Upper lobe of left lung (tissue), 6 donors: ENCODE measurements at regions not wholly inside any gene's neighbourhood (a gene's known extent, or its start where the extent isn't known, plus 50 kb on each side); places are given as distances from the start of the nearest gene placed in this dataset.
A peak's percentile ranks its signal among the peaks of the same experiment; 100 is the strongest.

Experiments
- ATAC-seq, 2 donors: fragments of 200-7000 bp; cut with Tn5 transposase; one replicate each; pipeline ENCODE4 v1.9.1; 2022; ENCODE audit warnings: mild to moderate bottlenecking in 2 of 2, moderate library complexity in 2 of 2; ENCODE audit not compliant: low FRiP score in 2 of 2
- DNase-seq, 2 donors: peaks; one replicate each; pipeline ENCODE4 v3.0.0-alpha.2; 2019 to 2020
- H3K27ac ChIP-seq, 4 donors: fragments of 200-600 bp; sonication (generic); one replicate each; pipeline ENCODE4 v1.5.1; 2016 to 2019
- H3K27me3 ChIP-seq, 4 donors: fragments of 200-600 bp; sonication (generic); one replicate each; pipeline ENCODE4 v1.5.1; 2017 to 2019
- H3K36me3 ChIP-seq, 4 donors: fragments of 200-600 bp; sonication (generic); one replicate each; pipeline ENCODE4 v1.5.1; 2016 to 2019
- H3K4me1 ChIP-seq, 4 donors: fragments of 200-600 bp; sonication (generic); one replicate each; pipeline ENCODE4 v1.5.1; 2018 to 2019
- H3K4me3 ChIP-seq, 4 donors: fragments of 200-600 bp; sonication (generic); one replicate each; pipeline ENCODE4 v1.5.1; 2017 to 2019; ENCODE audit warnings: mild to moderate bottlenecking in 2 of 4, moderate library complexity in 1 of 4
- H3K9me3 ChIP-seq, 4 donors: fragments of 200-600 bp; sonication (generic); one replicate each; pipeline ENCODE4 v1.5.1; 2018 to 2019
- EP300 ChIP-seq, 4 donors: sonication (generic); formaldehyde crosslinking; IDR thresholded peaks; one replicate each; pipeline ENCODE4 v1.5.1; 2017; ENCODE audit warnings: antibody characterized with exemption in 4 of 4, control low read depth in 2 of 4
- POLR2A ChIP-seq, 4 donors: fragments of 450-650 bp; IDR thresholded peaks; one replicate each; pipeline ENCODE4 v1.5.1; 2016 to 2017; ENCODE audit warnings: antibody characterized with exemption in 4 of 4, mild to moderate bottlenecking in 2 of 4
- POLR2AphosphoS5 ChIP-seq, 2 donors: sonication (generic); formaldehyde crosslinking; IDR thresholded peaks; one replicate each; pipeline ENCODE4 v1.5.1; 2017; ENCODE audit warnings: antibody characterized with exemption in 2 of 2
- WGBS, 2 donors: methylation state at CpG; one replicate each; pipeline ENCODE4 v1.1.5; 2017 to 2018; 5-methylcytosine and 5-hydroxymethylcytosine counted together
- TF ChIP-seq, protein P1 (sequence below), 6 experiments: fragments of 450-650 bp in 4 of 6; fragments of 200-600 bp in 2 of 6; sonication (generic) in 2 of 6; IDR thresholded peaks; one replicate each; pipeline ENCODE4 v1.5.1; 2016 to 2019; ENCODE audit warnings: antibody characterized with exemption in 6 of 6
- donor health status: DM: no; HTN: no; CAD: no; lungs with moderate emphysema.
- donor health status: DM: no; HTN: yes; CAD: no; lungs with severe emphysema.

DNA sequence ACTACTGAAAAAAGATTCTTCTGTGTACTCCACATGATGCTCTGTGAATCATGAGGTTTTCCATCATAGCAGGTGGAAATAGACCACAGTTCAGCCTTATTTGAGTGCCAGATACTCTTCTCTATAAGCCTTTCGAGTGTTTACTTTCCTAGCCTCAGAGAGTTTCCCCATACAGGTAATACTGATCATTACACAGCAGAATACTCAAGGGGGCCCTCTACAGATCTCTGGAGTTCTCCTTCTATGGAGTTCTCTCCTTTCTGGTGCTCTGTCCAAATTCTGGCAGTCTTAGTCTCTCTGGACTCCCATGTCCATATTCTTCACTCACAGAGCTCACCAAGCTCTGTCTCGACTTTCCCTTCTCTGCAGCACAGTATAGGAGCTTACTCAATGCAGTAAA is 175.7 kb upstream of the CARD18 start:
- H3K27ac ChIP-seq, result no peak overlapping the region
- no peaks in the 10 kb centered on the region for H3K36me3 ChIP-seq
- no peaks in the 10 kb centered on the region for H3K9me3 ChIP-seq
- no peaks in the 10 kb centered on the region for H3K4me1 ChIP-seq
- no peak for ATAC-seq
- TF ChIP-seq EP300 (IDR thresholded peaks at IDR 0.05), result no peak
- no peak for TF ChIP-seq POLR2AphosphoS5 (IDR thresholded peaks at IDR 0.05)
- TF ChIP-seq, protein P1, sequence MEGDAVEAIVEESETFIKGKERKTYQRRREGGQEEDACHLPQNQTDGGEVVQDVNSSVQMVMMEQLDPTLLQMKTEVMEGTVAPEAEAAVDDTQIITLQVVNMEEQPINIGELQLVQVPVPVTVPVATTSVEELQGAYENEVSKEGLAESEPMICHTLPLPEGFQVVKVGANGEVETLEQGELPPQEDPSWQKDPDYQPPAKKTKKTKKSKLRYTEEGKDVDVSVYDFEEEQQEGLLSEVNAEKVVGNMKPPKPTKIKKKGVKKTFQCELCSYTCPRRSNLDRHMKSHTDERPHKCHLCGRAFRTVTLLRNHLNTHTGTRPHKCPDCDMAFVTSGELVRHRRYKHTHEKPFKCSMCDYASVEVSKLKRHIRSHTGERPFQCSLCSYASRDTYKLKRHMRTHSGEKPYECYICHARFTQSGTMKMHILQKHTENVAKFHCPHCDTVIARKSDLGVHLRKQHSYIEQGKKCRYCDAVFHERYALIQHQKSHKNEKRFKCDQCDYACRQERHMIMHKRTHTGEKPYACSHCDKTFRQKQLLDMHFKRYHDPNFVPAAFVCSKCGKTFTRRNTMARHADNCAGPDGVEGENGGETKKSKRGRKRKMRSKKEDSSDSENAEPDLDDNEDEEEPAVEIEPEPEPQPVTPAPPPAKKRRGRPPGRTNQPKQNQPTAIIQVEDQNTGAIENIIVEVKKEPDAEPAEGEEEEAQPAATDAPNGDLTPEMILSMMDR (IDR thresholded peaks at IDR 0.05), result peak in 1 of 6 experiments; percentile 5
- TF ChIP-seq POLR2A (IDR thresholded peaks at IDR 0.05), result no peak
- no peak overlapping the region for H3K4me3 ChIP-seq
- 72 to 90% methylated on average over 2 of the region's 2 CpGs for WGBS, 2 donors
- DNase-seq, result no peak
- H3K27me3 ChIP-seq, result no peaks in the 10 kb centered on the region

DNA sequence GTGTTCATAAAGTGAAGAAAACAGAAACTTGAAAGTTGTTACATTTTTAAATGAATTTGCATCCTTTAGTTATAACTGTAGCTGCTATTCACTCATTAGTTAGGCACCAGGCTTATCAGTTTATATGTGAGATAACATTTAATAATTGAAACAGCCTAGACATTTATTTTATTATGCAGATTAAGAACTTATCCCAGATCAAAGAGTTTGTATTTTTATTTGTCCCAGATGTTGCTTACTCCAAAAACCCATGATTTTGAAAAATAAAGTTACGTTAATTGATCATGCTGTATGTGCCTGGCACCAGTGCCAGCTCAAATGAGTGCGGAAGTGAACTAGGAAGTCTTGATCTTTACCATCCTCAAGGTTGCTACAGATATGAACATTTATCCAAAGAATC is 172.7 kb upstream of the CARD18 start:
- Histone ChIP-seq H3K4me3 (no peak overlapping the region), H3K4me1 (no peaks in the 10 kb centered on the region), H3K27me3 (no peaks in the 10 kb centered on the region), H3K9me3 (no peaks in the 10 kb centered on the region), H3K36me3 (no peaks in the 10 kb centered on the region), H3K27ac (no peak overlapping the region)
- 82 to 97% methylated on average over 2 of the region's 2 CpGs for WGBS, 2 donors
- ATAC-seq (no peak), DNase-seq (no peak)
- no peak for TF ChIP-seq POLR2AphosphoS5 (IDR thresholded peaks at IDR 0.05)
- no peak for TF ChIP-seq POLR2A (IDR thresholded peaks at IDR 0.05)
- no peak for TF ChIP-seq EP300 (IDR thresholded peaks at IDR 0.05)
- TF ChIP-seq, protein P1 (IDR thresholded peaks at IDR 0.05), result no peak

DNA sequence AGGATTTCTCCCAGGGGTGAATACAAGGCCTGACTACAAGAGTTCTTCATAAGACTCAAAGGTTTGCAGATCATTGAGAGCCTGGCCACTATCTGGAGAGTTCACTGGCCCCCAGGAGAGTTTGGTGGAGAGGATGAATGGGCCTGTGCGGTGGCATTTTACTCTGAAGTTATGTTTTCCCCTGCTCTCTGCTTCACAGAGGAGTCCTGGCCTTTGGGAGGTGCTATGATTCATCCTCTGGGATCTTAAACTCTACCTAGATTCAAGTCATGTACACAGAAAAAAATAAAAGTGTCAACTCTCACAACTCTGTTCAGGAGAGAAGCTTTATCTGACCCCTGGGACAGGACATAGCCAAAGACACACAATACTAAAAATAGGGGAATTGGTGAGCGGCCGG is 159.1 kb upstream of the CARD18 start:
- no peaks in the 10 kb centered on the region for H3K9me3 ChIP-seq

DNA sequence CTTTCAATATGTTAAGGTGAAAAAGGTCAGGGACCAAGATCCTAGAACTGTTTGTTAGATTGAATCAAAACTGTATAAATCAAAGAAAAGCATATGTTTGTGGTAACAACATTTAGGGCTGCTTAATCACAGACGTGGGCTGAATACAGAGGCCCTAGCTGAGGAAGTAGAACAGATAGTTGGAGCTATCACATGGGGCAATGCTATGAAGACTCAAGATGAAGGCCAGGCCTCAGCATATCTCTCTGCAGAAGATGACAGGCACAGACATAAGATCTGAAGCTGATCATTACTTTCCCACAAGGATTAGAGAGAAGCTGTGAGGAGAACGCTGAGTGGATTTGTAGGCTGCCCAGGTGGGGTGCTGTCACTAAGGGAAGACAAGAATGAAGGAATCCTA is 158.6 kb upstream of the CARD18 start:
- Histone ChIP-seq H3K4me1 (no peaks in the 10 kb centered on the region), H3K9me3 (no peaks in the 10 kb centered on the region), H3K27me3 (no peaks in the 10 kb centered on the region), H3K27ac (no peak overlapping the region), H3K36me3 (no peaks in the 10 kb centered on the region), H3K4me3 (no peak overlapping the region)
- ATAC-seq (no peak), DNase-seq (no peak)
- no peak for TF ChIP-seq POLR2AphosphoS5 (IDR thresholded peaks at IDR 0.05)
- TF ChIP-seq POLR2A (IDR thresholded peaks at IDR 0.05), result no peak
- TF ChIP-seq, protein P1 (IDR thresholded peaks at IDR 0.05), result no peak
- no peak for TF ChIP-seq EP300 (IDR thresholded peaks at IDR 0.05)
- WGBS, 2 donors, result 88 to 90% methylated on average over 2 of the region's 2 CpGs

More for the DNA sequence above, 159.1 kb upstream of the CARD18 start:
- Histone ChIP-seq H3K4me1 (no peaks in the 10 kb centered on the region), H3K4me3 (no peak overlapping the region), H3K27me3 (no peaks in the 10 kb centered on the region), H3K36me3 (no peaks in the 10 kb centered on the region), H3K27ac (no peak overlapping the region)
- WGBS, 2 donors, result 93 to 96% methylated on average over 3 of the region's 3 CpGs
- ATAC-seq (no peak), DNase-seq (no peak)
- TF ChIP-seq, protein P1 (IDR thresholded peaks at IDR 0.05), result no peak
- TF ChIP-seq POLR2A (IDR thresholded peaks at IDR 0.05), result no peak
- no peak for TF ChIP-seq POLR2AphosphoS5 (IDR thresholded peaks at IDR 0.05)
- TF ChIP-seq EP300 (IDR thresholded peaks at IDR 0.05), result no peak

DNA sequence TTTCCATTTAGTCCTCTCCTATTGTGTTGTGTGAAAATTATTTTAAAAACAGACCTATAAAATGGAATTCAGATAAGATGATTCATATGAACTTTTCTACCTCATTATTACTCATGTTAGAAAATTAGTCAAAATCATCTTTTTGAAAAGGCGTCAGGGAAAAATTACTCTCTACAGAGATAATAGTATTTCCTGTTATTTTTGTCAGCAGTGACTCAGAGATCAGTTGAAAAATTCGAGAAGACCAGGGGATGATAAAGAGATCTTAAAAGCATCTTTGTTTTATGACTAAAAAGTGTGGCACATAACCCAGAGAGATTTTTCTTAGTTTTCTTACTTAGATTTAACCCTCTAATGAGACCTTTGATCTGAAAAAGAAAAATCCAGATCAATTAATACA is 157.9 kb upstream of the CARD18 start:
- no peak overlapping the region for H3K27ac ChIP-seq
- H3K4me3 ChIP-seq, result no peak overlapping the region
- 64 to 74% methylated on average over 2 of the region's 2 CpGs for WGBS, 2 donors
- DNase-seq, result no peak
- H3K27me3 ChIP-seq, result no peaks in the 10 kb centered on the region
- TF ChIP-seq EP300 (IDR thresholded peaks at IDR 0.05), result no peak
- no peak for TF ChIP-seq POLR2A (IDR thresholded peaks at IDR 0.05)
- TF ChIP-seq, protein P1 (IDR thresholded peaks at IDR 0.05), result no peak
- no peak for TF ChIP-seq POLR2AphosphoS5 (IDR thresholded peaks at IDR 0.05)
- no peaks in the 10 kb centered on the region for H3K36me3 ChIP-seq
- ATAC-seq, result no peak
- no peaks in the 10 kb centered on the region for H3K9me3 ChIP-seq
- H3K4me1 ChIP-seq, result no peaks in the 10 kb centered on the region
